C4-2B (cell line): ENCODE measurements at regions not wholly inside any gene's neighbourhood (a gene's known extent, or its start where the extent isn't known, plus 50 kb on each side); places are given as distances from the start of the nearest gene placed in this dataset.
"Not testable (repeated sequence)": the region's sequence is repeated elsewhere in the genome, so short reads cannot be mapped to it uniquely, and the experiment has no call there.

Experiments used
- H3K27ac ChIP-seq: fragments of 450-650 bp; 2 replicates; pipeline ENCODE4 v1.5.1; 2017
- ZFX ChIP-seq: fragments of 450-650 bp; IDR thresholded peaks from 2 replicates; pipeline ENCODE4 v1.6.1; 2017
- TF ChIP-seq, protein P1 (sequence below): fragments of 450-650 bp; conservative IDR thresholded peaks from 2 replicates; pipeline ENCODE4 v1.5.1; 2017; ENCODE audit warnings: mild to moderate bottlenecking

GRCh38 chr21:32918478-32919120 lies 107.1 kb upstream of the OLIG2 start:
- no peak overlapping the region for H3K27ac ChIP-seq
- TF ChIP-seq, protein P1, sequence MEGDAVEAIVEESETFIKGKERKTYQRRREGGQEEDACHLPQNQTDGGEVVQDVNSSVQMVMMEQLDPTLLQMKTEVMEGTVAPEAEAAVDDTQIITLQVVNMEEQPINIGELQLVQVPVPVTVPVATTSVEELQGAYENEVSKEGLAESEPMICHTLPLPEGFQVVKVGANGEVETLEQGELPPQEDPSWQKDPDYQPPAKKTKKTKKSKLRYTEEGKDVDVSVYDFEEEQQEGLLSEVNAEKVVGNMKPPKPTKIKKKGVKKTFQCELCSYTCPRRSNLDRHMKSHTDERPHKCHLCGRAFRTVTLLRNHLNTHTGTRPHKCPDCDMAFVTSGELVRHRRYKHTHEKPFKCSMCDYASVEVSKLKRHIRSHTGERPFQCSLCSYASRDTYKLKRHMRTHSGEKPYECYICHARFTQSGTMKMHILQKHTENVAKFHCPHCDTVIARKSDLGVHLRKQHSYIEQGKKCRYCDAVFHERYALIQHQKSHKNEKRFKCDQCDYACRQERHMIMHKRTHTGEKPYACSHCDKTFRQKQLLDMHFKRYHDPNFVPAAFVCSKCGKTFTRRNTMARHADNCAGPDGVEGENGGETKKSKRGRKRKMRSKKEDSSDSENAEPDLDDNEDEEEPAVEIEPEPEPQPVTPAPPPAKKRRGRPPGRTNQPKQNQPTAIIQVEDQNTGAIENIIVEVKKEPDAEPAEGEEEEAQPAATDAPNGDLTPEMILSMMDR, result no peak
- TF ChIP-seq ZFX, result no peak

DNA sequence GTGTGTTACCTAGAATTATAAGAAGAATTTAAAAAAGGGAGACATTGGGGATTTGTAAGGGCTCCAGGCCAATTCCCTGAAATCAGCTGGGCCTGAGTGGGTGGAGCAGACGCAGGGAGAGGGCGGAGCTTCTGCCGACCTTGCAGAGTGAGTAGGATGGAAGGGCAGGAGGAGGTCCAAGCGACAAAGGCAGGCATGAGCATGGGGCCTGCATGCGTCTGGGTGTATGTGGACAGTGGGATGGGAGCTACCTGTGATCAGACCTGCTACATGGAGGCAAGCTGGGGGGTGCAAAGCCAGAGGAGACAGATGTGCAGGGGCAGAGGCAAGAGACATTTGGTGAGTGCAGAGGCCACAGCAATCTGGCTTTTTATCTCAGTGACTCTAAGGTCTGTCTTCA lies 105.3 kb upstream of the OLIG2 start:
- TF ChIP-seq, protein P1, result no peak
- TF ChIP-seq ZFX, result no peak
- no peak overlapping the region for H3K27ac ChIP-seq

GRCh38 chr21:32921632-32922230 lies 104.0 kb upstream of the OLIG2 start:
- TF ChIP-seq, protein P1, result peak; percentile 73
- TF ChIP-seq ZFX, result no peak
- H3K27ac ChIP-seq, result no peak overlapping the region

DNA sequence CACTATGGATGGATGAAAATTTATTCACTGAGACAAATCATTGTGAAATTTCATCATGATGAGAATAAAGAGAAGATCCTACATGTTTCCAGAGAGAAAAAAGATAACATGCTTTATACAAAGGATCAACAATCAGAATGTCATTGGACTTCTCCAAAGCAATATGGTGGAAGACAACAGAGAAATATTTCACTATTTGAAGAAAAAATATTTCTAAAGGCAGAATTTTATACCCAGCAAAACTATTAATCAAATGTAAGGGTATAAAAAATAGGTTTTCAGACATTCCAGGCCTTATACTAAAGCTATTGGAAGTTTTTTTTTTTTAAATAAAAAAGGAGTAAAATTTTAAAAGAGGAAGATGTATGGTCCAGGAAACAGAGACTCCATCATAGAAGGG lies 100.6 kb upstream of the OLIG2 start:
- TF ChIP-seq, protein P1, result no peak
- TF ChIP-seq ZFX, result no peak
- no peak overlapping the region for H3K27ac ChIP-seq

- no peak overlapping the region for H3K27ac ChIP-seq
- TF ChIP-seq ZFX, result no peak
- TF ChIP-seq, protein P1, result no peak
Observed at GRCh38 chr21:32929633-32930038, 96.1 kb upstream of the OLIG2 start.

- TF ChIP-seq, protein P1, result no peak
- TF ChIP-seq ZFX, result no peak
- no peak overlapping the region for H3K27ac ChIP-seq
Observed at GRCh38 chr21:32930673-32931072, 95.1 kb upstream of the OLIG2 start.

DNA sequence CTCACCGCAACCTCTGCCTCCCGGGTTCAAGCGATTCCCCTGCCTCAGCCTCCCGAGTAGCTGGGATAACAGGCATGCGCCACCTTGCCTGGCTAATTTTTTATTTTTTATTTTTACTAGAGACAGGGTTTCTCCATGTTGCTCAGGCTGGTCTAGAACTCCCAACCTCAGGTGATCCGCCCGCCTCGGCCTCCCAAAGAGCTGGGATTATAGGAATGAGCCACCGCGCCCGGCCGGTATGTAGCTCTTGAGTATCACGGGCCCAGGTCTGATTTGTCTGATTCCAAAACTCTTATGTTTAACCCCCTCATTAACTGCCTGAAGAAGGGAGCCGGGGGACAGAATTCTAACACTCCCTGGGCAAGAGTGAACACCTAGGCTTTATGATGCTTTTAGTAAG lies 91.7 kb upstream of the OLIG2 start:
- H3K27ac ChIP-seq, result not testable (repeated sequence)

DNA sequence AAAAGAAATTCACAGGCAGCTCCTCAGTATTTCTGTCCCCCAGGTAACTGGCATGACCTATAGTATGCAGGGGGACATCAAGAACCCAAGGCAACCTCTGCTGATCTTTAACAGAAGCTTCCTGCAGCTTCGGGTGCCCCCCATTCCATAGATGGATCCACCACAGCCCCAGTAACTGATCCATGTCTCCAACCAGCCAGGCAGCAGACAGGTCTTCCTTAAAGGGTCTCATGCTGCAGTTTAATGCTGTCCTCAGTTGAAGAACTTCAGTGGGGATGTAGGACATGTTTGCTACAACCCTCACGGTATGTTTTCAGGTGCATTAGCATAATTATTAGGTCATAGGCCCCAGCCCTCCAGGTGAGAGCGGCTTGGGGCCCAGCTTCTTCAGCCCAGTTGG lies 90.9 kb upstream of the OLIG2 start:
- no peak overlapping the region for H3K27ac ChIP-seq
- TF ChIP-seq, protein P1, result no peak
- no peak for TF ChIP-seq ZFX
